ENCODE measurements at regions not wholly inside any gene's neighbourhood (a gene's known extent, or its start where the extent isn't known, plus 50 kb on each side); places are given as distances from the start of the nearest gene placed in this dataset.

DNA sequence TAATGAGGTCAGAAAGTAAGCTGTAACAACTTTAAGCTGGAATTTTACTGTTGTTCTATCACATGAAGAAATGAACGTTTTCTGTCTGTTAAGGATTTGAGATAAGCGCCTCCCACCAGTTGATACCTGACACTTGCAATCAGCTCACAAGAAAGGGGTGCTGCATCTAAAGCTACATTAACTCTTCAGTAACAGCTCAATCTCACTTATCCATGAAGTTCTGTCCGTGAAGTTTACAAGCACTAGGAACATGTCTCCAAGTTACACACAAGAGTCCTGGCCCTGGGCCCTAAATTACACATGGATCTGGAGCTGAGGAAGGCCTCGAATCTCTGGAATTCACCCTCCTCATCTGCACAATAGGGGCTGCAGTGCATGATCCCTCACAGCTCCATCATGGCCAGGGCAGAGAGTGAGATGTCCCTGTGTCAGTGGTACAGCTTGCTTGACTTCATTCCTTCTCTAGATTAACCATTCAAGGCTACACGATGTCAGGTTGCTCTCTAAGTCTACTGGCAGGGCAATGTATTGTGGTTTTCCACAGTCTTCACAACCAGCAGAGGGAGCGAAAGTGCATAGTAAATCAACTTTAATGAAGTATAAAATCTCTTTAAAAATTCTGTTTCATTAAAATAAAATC lies 182.4 kb upstream of the MCHR2 start:
- DNase-seq = peak in 1 of 3 experiments; percentile 9

DNA sequence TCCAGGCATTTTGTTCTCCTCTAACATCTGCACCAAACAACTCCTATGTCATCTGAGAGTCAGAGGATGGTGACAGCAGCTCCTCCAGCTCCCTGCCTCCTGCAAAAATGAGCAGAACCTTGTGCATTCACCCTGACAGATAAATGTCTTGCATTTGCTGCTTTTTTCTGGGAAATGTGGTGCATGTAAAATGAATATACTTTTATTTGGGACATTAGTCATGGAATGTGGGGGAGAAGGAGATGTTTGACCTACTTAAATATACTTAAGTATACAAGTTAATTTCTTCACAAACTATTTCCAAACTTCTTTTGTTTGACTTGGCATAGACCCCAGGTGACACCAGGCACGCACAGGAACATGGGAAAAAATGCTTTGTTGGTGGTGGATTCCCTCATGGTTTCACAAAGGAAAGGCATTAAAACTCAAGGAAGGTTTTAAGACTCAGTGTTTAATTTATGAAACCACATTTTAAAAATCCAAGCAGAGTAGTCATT lies 181.8 kb upstream of the MCHR2 start:
- no peak for DNase-seq

DNA sequence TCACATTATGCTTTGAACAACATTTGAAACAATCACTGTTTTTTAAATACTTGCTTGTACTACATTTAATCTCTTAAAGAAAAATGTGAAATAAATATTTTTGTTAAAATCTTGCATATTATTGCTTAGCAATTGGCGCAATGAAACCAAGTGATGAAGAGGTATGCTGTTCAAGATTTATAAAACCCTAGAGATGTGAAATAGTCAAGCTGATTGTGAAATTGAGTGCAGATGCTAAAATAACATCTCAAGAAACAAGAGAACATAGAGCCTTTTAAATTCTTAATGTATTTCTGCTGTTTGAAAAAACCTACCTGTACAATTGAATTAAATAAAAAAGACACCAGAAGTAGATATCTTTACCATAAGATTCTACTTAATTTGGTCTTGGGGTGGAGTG lies 179.2 kb upstream of the MCHR2 start:
- no peak for DNase-seq

DNA sequence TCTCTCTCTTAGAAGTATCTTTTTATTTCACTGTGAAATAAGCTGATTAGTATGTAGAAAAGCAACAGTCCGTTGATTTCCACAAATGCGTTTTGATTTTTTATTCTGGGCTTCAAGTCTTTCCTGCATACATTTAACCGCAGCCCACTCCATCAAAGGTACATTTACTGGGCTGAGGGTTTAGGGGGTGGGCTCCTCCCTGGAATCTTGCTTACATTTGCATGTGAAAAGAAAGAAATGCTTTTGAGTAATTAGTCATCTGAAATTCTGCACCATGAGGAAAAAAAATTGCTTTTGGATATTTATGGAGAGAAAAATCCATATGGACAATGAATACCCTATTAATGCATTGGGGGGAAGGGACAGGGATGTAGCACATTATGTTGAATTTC lies 178.3 kb upstream of the MCHR2 start:
- DNase-seq = no peak

DNA sequence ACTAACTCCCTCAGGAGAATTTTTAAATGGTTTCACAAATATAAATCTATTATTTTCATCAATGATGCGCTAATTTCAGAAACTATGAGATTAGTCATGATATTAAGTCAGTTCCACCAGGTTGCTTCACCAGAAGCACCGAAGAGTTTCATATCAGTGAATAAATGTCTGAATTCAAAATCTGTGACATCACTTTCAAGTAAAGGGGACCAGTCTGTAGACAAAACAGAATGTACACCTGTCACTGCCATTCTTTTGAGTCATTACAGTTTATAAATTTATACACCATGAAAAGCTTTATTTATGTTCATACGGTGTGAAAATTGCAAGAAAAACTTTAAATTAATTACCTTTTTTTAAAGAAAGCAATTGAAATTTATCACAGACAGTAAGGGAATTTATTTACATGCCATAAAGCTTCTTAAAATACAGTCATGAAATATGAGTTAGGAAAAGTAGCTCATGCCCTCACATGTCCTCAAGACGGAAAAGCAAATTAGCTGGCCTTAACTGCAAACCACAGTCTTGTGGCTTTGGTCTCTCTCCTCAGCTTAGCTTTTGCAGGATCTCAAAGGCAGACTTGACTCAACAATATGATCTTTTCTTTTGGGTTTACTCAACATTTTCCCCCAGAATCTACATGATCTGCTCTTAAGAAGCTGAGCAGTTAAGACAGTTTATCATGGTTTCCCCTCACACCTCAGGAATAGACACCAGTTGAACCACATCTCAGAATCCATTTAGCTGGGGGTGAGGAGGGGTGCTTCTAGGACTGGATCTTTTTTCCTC lies 177.7 kb upstream of the MCHR2 start:
- DNase-seq = no peak

DNA sequence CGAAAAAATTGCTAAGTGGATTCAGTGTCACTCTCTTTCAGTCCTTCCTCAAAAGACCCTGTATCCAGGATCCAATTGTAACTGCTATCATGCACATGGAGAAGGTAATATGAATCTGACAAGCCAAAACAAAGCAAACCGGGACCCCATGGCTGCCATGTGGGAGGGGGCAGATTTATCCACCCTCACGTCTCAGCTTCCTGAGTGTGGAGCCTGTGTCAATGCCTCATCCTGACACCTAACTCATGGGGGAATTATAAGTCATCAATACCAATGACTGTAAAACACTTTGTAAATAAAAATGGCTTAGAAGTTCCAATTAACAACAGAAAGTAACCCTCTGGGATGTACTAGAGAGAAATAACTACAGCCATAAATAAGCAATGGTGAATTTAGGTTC lies 174.1 kb upstream of the MCHR2 start:
- no peak for DNase-seq

DNA sequence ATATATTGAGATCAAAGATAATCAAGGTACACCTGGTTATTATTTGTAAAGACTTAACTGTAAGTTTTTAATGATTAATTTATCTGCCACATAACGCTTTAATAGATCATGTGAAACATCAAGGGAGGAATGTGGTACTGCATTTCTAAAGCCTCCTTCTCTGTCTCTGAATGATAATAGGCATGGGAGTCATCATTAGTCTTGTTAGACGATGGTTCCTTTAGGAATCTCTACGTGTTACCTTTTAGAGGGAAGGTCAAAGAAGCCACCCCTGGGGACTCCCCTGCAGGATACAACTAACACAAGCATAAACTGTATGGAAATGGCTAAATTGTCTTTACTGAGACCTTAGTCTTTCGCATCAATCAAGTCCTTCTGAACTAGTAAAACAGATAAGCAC lies 173.6 kb upstream of the MCHR2 start:
- DNase-seq = no peak

DNA sequence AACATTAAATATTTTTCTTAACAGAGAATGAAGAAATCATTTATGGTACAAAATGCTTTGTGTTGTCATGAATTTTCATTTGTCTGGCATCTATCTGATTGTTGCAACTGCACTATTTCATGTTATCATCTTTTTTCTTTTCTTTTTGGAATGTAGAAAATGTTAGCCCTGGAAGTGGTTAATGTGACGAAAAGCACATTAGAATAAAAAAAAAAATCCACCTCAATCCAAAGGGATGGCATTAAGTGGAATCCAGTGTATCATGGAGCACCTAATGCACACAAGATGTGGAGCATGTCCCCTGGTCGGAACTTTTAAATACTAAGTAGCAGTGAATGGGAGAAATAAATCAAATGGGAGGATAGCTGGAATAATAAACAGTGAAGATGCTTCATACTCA lies 172.9 kb upstream of the MCHR2 start:
- DNase-seq = no peak

DNA sequence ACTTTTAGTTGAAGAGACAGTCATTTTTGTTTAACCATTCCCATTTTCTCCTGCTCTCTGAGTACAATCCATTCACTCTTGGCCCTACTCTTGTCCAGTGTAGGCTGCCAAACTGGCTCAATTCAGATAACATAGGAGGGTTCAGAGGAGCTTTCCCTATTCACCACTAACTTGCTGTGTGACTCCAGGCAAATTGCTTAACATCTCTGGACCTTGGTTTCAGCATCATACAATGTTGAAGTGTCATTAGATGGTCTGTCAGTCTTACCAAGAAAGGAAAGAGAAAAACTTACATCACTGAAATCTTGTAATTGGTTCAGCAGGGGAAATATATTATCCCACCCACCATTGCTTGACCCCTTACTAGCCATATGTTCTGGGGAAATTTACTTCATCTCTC lies 171.4 kb upstream of the MCHR2 start:
- DNase-seq = no peak

DNA sequence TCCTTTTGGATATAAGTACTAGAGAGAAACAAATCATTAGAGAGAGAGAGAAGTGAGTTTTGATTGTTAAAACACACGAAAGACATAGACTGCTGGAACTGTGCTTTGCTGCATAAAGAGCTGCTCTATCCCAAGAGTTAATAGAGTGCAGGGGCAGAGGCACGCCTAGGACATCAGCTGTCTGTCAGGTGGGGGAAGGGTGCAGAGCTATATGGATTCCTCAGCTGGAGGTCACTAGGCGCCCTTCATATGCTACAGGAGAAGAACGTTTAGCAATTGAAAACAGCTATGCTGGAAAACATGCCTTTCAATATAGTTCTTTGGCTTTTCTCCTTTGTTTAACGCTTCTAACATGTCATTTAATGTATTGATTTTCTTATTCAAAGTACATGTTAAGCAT lies 169.0 kb upstream of the MCHR2 start:
- DNase-seq = peak in 2 of 3 experiments; percentile 17 to 24

DNA sequence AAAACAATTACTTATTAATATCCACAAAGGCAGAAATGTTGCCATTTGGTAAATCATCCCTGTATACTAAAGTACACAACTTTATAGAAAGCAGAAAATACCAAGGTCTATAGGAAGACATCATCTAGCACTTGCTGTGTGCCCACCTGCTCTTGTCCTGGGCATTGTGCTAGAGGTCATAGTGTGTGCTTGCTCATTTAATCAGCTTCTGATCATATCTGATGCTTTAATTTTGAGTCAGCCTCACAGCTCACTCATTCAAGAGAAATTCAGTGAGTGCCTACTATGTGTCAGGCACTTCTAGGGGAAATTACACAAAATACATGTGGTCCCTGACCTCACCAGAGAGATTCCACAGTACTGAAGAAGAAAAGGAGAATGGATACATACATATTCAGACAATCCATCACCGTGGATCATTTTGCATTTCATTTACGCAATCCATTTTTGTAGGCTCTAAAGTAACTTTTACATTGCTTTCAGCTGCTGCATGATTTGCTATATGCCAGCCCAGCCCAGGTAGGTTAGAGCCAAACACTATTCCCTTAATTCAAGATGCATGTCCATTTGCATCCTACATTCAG lies 167.9 kb upstream of the MCHR2 start:
- DNase-seq = no peak

DNA sequence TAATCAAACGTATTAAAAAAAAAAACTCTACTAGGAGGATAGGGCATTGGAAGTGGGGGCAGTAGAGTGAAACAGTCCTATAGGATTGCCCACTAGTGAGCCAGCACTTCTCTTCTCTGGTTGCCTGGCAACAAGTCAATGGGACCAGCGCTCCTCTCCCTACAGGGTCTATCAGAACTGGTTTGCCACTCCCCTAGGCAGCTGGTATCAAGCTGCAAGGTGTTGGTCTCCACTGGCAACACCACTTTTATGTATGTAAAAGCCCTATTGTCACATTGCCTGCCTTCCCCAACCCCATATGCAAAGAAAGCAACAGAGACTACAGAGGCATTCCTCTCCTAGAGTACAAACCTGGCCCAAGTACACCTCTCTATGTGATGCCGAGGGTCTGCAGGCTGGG lies 166.9 kb upstream of the MCHR2 start:
- peak; percentile 50 to 84 (median 54) for DNase-seq

DNA sequence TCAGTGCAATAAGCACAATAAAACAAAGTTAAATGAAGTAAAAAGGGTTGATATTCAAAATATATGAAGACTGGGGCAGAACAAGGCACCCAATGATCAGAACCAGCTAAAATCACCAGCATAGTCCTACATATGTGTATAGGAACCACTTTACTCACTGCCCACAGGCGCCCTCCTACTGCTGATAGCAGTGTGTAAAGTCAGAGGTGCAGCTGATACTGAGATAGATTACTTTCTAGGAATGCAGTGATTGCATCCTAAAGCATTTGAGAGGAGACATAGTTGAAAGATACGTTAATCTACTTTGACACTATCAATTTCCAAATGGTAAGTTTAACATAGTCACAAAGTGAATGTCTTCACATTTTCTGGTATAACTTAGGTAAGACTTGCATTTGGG lies 161.1 kb upstream of the MCHR2 start:
- no peak for DNase-seq

DNA sequence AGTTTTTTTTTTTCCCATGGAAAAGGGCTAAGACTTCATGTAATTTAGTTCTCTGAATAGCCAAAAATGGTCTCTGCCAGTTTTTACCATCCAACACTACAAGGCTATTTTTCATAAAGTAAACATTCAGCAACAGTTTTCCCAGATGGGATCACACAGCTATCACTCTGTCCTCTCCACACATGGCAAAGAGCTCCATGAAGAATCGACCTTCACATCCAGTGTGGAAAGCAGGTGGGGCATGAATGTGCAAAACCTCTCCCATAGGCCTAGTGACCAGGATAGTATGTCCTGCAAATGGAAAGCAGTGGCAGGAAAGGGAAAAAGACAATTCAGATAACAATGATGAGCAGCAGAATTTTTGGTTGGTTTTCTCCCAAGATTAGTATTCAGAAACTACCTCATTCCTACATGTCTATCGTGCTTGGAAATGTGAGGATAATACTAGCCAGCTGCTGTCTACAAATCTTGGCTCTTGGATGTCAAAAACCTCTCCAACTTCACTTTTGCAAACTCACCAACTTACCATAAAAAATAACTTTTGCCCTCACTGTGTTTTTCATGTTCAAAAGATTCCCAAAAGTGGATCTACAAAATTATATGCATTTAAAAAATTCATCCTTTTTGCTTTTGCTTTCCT lies 159.7 kb upstream of the MCHR2 start:
- no peak for DNase-seq

DNA sequence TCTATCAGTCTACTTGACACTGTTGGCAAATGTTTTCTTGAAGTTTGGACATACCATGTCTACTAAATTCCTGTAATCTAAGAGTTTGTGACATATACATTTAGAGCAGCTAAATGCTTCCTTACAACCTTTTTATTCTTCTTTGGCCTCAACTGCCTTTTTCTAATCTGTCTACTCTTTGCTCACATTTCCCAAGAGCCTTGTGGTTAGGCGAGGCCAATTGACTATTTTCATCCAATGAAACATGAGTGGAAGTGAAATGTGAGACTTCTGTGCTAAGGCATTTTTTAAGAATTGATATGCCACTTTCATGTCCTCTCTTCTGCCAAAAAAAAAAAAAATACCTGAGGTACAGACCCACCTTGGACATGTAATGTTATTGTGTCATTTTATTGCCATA lies 158.2 kb upstream of the MCHR2 start:
- peak in 1 of 3 experiments; percentile 17 for DNase-seq

DNA sequence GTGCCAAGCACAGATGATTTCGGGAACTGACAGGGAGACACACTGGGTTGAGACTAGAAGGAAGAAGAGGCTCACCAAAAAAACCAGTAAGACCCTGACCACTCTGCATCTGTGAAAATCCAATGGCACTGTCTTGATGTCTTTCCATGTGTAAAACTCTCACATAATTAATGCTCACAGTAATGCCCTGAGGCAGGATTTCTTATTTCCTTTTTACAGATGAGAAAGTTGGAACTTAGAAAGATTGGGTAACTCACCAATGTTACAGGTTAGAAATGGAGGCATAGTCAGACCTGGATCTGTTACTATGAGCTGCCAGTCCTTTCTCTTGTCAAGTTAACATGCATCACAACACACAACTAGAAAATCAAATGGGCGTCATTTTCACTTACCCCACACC lies 151.0 kb upstream of the MCHR2 start:
- DNase-seq = peak in 1 of 3 experiments; percentile 5

DNA sequence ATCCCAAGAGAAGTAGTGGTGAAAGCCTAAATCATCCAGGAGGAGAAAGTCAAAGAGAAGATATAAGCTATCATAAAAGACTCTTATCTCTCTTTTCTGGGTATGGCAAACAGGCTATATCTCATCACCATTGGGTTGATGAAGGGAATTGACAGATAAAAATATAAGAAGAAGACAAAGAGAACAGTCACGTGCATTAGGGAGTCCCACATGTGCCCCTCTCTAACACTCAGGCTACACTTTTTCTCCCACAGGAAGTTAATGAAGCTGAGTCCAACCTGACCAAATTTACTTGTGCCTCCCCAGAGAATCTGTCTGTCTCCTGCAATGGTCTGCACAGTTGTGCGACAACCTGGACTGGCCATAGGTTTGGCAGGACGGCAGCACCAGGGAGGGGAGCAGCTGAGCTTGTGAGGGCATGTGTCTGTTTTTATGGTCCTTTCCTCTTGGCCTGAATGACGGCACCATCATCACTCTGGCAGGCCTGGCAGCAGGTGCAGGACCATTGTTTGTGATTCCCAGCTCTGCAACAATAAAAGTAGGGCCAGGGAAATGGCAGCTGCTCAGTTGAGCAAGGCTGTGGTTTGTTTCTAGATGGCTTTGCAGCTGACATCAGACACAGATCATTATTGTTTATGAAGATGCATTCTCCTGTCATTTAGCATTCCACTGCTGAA lies 144.5 kb upstream of the MCHR2 start:
- peak; percentile 9 to 53 (median 11) for DNase-seq

DNA sequence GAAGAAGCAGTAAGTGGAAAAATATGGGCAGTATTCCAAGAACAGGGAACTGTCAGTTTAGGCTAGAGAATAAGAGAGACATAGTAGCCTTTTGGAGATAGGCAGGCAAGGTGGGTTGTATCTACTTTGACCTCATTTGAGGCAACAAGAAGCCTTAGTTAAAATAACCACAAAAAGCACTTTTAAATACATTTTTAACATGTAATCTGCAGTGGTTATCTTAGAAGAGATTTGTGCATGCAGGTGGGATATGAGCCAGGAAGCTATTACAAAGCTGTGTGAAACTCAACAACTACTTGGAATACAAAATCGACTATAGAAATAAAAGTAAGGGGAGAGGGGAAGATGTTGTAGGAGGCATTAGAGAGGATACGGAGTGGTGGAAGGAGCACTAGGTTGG lies 143.7 kb upstream of the MCHR2 start:
- DNase-seq = no peak

DNA sequence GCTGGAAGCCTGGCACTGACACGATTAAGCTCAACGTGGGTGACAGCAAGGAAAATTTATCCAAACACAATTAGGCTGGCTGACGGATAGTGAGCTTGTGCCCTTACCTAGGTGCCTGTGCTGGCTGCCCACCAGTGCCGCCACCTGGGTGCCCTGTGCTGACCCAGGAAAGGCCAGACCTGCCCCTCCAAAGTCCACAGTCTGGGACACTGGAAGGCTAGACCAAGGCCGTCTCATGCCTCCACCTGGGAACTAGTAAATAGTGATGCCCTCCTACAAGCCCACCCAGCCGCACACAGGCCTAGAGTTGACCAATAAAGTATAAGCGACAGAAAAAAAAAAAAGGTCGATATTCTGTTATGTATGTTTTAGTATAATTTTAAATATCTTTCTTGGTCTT lies 142.6 kb upstream of the MCHR2 start:
- no peak for DNase-seq

DNA sequence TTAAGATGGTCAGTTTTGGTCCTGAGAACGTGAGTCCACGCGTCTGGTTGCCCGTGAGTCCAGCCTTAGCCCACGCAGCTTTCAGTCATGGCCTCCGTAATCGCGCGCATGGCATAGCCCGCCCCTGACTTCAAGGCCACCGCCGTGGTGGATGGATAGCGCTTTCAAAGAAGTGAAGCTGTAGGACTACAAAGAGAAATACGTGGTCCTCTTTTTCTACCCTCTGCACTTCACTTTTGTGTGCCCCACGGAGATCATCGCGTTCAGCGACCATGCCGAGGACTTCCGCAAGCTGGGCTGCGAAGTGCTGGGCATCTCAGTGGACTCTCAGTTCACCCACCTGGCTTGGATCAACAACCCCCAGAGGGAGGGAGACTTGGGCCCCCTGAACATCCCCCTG lies 142.0 kb upstream of the MCHR2 start:
- no peak for DNase-seq

DNA sequence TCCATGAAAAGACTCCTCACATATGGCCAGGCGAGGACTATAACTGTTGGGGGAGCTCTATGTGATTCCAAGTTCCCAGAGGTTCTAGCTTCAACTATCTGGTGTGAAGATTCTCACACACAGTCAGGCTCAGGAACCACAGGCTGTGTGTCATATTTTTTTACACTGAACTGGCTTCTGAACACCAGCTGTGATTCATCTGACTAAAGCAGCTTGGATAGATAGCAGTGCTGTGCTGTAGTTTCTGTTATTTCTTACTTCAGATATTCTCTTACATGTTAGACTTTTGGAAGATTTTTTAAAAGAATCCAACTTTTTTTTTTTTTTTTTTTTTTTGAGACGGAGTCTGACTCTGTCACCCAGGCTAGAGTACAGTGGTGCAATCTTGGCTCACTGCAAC lies 140.7 kb upstream of the MCHR2 start:
- no peak for DNase-seq

DNA sequence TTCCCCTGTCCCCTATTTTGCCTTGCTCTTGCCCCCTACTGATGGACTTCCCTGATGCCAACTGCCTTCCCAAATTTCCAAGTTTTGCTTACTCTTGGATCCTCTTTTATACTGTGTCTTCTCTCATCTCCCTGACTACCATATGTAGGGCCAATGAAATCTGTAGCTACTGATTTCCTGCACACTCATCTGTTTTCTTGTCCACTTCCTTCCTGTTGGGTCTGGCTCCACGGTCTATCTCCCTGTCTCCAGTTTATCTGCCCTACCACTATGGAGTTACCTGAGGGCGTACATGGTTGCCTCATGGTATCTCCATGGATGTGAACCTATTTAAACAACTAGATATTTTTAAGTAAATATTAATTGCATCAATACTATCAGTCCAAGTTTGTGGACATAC lies 140.3 kb upstream of the MCHR2 start:
- DNase-seq = no peak

DNA sequence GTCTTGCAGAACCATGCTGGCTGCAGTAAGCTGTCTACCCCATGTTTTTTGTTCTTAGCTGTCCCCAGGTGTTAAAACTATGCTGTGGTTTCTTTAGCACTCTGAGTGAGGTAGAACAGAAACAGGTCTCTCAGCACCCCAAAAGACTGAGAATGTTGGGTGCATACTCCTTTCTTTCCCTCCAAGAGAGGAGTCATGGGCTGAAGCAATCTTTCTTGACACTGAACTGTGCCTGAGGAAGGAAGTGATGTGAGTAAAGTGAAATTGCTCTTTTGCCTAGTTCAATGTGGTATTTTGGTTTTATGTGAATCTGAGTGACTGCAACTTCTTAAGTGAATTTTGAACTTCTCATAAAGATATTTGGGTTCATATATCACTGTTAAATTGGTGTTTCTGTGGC lies 138.0 kb upstream of the MCHR2 start:
- DNase-seq = no peak
